HG03108 (cell line): ENCODE measurements at regions not wholly inside any gene's neighbourhood (a gene's known extent, or its start where the extent isn't known, plus 50 kb on each side); places are given as distances from the start of the nearest gene placed in this dataset.
"Not testable (repeated sequence)": the region's sequence is repeated elsewhere in the genome, so short reads cannot be mapped to it uniquely, and the experiment has no call there.

Experiments
- ATAC-seq: cut with Tn5 transposase; IDR thresholded peaks from one replicate; pipeline ENCODE4 v1.9.1; 2021; ENCODE audit warnings: moderate library complexity; ENCODE audit not compliant: unreplicated experiment

DNA sequence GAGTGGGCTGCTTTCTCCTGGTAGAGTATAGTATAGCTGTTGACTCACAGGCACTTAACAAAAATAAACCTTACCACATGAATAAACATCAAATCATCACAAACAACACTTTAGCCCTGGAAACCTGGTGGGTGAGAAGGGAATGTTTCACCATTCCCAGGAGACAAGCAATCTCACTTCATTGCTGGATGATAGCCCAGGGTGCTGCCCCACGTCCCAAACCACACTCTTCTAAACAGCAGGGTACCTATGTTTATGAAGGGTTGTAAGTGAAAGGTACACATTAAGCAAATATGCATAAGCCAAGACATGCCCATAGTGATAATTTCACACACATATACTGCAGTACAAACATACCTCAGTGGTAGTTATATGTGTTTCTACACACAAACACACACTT lies 276.2 kb downstream of the FGFR2 start:
- no peak for ATAC-seq

DNA sequence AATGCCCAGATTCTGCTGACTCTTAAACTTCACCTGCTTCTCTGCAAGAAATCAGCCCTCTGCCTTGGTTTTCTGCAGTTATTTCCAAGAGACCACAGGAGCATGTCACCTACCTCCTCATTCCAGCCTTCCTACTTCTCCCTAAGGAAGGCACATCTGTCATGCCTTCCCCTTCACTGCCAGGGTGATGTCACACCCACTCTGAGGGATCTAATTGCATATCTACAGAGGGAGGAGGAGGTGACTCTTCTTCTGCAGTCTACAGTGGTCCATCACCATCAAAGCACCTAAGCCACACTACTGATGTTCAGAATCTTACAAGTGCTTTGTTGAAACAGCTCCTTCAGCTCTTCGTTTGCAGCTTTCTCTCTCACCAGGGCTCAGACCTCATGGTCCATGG lies 275.5 kb downstream of the FGFR2 start:
- ATAC-seq, result no peak

DNA sequence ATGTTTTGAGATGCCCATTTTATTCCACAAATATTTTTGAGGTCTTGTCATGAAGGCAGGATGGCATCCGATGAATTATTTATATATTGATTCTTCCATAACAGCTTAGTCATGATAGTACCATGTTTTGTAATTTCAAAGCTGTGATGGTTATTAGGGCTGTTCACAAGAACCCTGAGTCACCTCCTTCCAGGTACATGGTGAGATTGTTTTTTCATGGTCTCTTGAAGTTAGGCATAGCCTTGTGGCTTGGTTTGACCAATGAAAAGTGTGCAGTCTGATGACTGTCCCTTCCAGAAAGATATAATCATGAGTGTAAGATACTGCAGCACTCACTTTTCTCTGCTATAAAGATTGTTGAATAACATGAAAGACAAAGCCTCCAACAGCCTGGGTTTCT lies 274.8 kb downstream of the FGFR2 start:
- no peak for ATAC-seq

DNA sequence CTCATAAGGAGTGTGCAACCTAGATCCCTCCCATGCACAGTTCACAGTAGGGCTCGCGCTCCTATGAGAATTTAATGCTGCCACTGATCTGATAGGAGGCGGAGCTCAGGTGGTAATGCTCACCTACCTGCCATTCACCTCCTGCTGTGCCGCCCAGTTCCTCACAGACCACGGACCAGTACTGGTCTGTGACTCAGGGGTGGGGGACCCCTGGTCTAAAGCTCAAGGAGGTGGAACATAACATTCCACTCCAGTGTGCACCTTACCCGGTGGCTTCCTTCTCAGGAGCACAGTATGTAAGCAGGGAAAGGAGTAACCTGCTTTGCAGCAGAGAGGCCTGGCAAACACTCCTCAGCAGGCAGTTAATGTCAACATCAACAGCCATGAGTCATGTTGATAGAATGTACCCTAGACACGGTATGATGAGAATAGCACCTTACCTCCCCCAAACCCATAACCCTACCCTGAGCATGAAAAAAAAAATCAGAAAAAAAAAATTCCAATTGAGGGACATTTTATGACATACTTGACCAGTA lies 273.5 kb downstream of the FGFR2 start:
- no peak for ATAC-seq

DNA sequence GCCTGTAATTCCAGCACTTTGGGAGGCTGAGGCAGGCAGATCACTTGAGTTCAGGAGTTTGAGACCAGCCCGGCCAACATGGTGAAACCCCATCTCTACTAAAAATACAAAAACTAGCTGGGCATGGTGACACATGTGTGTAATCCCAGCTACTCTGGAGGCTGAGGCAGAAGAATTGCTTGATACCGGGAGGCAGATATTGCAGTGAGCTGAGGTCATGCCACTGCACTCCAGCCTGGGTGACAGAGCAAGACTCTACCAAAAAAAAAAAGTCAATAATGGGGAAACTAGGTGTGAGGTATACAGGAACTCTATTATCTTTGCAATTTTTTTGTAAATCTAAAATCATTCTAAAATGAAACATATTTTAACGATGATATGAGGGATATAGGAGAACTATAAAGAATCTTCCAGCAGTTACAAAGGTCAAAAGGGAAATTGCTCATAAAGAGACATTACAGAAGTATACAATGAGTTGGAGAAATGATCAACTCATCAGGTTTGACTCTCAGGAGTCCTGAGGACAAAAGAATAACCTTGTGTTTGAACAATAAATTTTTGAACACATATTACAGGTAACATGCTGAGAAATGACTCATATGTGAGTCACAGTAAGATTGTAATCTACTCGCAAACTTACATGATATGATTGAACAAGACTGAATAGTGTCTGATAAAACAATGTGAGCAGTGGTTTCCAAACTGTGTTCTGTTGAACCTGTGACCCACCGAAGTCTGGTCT lies 272.6 kb downstream of the FGFR2 start:
- no peak for ATAC-seq

DNA sequence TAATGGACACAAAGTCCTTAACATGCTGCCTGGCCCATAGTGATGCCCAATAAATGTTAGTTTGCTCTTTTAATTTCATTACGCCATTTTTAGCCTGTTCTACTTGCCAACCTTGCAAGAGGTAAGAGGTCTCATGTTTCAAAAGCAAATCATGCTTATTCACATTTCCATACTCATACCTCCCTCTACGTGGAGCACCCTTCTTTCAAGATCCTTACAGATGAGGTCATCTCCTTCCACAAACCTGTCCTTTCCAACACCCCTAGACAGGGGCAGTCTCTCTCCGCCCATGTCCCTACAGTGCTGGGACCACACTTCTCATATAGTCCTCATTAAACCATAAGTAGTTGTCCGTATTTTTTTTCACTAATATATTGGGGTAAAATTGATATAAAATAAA lies 271.3 kb downstream of the FGFR2 start:
- ATAC-seq, result no peak

DNA sequence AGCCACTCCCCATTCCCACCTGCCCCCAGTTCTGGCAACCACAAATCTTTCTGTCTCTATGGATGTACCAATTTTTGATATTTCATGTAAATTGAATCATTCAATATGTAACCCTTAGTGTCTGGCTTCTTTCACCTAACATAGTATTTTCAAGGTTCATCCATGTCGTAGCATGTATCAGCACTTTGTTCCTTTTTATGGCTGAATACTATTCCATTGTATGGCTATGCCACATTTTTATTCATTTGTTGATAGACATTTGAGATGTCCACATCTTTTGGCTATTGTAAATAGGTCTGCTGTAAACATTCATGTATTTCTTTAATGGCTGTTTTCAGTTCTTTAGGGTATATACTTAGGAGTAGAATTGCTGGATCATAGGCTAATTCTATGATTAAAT lies 270.5 kb downstream of the FGFR2 start:
- no peak for ATAC-seq

DNA sequence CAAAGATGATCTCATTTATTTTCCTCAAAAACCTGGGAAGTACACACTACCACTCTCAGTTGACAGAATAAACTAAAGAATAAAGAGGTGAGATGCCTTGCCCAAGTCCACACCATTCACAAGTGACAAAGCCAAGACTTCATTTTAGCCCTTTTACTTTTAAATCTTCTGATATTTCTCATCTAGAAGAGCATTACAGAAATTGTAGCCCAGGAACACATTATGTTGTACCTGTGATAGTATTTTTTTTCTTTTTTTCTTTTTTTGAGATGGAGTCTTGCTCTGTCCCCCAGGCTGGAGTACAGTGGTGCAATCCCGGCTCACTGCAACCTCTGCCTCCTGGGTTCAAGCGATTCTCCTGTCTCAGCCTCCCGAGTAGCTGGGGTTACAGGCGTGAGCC lies 268.6 kb downstream of the FGFR2 start:
- not testable (repeated sequence) for ATAC-seq

DNA sequence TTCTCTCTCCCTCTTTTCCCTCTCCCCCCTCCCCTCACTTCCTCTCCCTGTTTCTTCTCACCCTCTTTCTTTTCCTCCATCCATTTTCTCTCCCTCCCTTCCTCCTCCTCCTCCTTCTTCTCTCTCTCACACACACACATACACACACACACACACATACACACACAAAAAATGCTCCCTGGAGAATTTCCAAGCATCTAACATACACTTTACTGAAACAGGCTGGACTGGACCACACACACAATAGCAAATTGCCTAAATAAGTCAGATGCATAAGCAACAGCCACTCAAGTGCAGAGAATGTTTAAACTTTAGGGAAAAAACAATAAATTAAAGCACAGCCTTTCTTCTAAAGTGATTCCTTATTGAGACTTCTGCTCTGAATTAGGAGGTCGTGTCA lies 267.7 kb downstream of the FGFR2 start:
- no peak for ATAC-seq

DNA sequence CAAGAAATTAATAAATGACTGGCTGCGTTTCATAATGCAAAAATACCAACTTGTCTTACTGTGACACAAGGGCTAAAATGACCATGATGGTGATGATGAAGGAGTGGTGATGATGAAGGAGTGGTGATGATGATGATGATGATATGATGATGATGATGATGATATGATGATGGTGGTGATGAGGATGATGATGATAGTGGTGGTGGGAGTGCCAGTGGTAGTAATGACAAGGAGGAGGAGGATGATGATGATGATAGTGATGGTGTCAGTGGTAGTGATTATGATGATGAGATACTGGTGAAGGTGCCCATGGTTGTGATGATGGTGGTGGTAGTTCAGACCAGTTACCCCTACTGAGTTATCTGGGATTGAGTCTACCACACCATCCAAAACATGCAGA lies 265.9 kb downstream of the FGFR2 start:
- ATAC-seq, result no peak

DNA sequence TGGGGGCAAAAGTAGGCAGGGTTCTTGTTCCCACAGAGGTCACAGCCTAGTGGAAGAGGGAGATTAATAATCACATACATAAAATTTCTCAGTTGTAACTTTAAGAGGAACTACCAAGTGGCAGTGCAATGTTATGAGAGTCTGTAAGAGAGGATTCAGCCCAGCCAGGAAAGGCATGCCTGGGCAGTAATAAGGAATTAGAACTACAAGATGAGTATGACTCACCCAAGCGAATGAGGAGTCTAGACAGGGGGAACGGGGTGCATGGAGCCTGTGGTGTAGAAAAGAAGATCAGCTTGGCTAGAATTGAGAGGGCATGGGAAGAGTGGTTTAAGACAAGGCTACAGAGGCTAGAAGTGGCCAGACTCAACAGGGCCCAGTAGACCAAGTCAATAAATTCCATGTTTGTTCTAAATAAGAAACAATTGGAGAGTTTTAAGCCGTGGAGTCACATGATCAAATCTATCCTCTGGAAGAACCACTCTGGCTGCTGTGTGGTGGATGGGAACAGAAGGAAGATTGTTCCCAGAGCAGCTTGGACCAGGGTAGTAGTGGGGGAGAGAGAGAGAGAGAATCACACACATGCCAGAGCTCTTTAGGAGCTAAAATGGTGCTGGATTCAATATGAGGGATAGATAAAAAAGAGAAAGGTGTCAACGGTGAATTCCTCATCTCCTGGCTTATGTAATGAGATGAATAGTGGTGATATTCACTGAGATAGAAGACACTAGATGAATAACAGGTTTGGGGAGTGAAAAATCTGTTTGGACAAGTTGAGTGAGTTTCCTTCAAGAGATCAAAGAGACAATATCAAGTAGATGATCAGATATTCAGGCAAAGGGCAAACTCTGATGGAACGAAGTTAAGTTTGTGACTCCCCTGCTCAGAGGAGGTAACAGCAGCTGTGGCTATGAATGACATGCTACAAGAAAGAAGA lies 265.1 kb downstream of the FGFR2 start:
- no peak for ATAC-seq

DNA sequence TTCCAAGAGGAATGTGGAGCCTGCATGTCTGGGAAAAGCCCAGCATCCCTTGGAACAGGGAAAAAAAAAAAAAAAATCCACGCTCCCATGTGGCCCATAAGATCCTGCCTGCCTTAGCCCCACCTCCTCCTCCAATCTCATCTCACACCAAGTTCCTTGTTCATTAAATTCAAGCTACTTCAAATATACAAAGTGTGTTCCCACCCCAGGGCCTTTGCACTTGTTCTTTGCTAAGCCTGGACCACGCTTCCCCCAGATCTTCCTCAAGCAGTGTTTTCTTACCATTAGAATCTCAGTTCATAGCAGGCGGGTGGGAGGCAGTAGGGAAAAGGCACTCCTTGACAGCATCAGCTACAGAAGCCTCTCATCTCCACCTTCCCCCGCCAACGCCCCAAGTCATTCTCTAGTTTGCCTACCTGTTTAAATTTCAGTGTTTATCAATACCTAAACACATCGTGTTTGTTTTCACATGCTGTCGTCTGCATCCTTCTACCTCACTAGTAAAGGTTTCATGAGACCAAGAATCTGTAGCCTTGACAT lies 262.8 kb downstream of the FGFR2 start:
- no peak for ATAC-seq

DNA sequence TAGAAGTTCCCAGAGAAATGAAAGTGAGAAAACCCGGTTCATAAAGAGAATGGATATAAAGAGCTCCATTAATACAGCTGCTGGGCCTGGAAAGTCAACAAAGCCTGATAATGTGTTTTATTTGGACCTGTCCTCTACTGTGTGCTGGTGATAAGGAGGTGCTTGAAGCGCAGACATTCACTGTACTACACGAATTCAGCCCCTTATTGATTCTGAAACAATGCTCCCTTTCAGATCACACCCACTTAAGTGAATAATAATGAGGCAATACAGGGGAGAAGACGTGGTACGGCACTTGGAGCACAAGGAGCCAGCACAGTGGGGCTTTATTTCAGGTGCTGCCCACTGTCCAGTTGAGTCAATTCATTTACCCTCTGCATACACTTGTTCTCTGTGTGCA lies 260.8 kb downstream of the FGFR2 start:
- ATAC-seq, result no peak

DNA sequence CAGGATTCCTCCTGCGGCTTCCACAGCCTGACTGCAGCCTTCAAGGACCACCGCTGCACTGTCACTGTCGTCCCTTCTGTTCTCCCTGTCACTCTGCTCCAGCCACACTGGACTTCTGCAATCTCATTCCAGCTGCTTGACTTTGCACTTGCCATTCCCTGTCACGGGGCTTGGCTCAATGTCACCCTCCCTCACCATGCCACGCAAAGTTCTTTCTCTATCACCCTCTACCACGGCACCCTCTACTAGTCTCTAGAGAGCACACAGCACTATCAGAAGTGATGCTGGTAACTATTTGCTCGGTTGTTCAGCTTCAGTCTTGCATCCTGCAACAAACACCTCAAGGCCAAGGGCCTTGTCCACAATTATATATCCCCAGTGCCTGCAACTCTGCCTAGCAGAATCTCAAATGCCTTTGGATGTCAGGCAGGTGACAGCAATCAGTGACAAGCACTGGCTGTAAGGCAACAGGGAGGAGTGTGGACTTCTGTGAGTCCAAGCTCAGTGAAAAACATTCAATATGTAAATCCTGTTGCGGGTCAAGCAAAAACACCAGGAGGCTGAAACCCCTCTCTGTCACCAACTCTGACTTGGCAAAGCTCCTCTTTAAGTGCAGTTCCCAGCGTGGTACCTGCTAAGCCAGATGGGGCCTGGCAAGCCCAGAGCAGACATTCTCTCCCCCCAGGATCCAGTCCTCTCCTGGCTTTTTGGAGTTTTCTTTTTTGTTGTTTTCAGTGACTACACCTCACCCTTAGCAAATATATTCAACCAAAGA lies 259.9 kb downstream of the FGFR2 start:
- ATAC-seq, result no peak

DNA sequence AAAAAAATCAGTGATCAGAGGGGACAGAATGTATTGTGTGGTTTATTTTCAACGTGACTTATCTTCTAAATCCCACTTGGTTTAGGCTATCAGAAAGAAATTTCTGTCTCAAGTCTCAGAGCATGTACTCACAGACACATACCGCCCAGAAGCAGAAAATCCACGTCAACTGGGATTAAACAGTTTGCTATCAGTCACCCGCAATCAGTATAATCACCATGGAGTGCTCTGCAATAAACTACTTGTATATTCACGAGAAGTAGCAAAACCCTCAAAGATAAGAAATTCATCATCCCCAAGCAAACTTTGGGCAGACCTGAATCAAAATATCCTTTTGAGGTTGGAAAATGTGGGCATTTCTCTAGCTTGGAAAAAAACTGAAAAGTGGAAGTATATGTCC lies 259.1 kb downstream of the FGFR2 start:
- ATAC-seq, result no peak

DNA sequence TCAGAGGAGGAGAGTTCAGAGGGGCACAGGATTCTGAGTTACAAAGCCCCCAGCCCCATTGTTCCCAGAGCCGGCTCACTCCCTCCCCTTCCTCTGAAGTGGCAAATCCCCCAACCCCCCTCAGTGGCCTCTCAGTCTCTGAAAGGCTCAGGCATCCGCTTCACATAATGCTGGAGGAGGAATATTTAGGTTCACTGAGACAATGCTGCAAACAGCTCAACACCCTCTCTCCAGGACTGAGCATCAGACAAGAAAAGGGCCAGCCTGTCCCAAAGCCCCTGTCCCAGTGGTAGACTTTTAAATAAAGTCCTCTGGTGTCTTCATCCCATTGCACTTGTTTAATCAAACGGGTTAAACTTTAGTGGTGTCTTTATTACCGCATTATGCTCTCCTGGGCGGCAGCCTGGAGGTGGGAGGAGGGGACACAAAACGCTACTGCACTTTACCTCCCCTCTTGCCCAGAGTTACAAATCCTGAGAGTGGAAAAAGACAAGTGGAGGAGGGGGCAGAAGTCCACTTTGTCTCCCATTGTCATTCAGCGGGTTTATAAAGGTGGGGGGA lies 257.9 kb downstream of the FGFR2 start:
- no peak for ATAC-seq

DNA sequence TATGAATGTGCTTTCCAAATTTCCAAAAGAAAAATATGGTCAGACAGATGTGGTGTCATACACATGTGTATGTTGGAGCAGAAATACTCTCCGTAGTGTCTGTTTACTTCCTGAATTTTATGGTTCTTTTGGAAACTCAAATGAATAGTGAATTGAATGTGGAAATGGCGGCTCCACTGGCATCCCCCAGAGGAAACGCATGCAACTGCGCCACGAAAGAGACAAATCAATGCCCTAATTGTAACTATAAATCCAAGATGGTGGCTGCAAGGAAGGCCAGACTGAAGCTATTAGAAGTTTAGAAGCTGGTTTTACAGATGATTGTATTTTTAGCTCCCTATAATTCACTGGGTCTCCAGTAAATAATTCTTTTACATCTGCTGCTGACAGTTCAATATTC lies 246.7 kb downstream of the FGFR2 start:
- ATAC-seq, result no peak

DNA sequence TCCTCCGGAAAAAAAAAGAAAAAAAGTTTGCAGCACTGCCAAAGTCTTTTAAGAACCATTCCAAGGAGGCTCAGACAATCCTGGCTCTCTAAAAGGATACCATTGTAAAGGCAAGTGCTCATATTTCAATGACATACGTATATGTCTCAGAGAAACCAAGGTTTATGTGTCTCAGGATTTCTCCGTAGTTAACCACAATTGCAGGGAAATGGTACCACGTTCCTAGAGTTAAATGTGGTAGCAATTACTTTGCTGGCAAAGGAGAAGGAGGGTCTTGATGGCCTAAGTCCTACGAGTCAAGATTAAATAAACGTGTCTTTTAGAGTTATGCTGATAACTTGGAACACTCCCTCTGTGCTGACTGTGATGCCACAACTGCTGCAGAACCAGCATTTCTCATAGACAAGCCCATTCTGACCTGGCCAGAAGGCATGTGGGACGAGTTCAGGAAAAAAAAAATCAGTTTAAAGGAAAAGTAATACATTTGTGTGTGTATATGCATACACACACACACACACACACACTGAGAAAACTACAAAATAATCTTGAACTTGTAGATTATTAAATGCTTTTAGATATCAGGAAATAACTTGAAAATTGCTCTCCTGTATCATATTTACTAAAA lies 245.9 kb downstream of the FGFR2 start:
- ATAC-seq, result no peak

DNA sequence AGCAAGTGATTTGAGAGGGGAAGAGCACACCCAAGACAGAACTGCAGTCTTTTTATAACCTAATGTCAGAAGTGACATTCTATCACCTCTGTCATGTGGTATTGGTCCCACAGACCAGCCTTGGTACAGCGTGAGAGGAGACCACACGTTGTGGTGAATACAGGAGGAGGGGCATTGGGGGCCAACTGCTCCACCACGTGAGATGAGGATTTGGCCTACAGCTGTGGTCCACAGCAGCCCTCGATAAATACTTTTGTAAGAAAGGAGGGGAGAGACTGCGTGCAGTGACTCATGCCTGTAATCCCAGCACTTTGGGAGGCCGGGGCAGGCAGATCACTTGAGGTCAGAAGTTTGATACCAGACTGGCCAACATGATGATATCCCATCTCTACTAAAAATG lies 243.1 kb downstream of the FGFR2 start:
- no peak for ATAC-seq

DNA sequence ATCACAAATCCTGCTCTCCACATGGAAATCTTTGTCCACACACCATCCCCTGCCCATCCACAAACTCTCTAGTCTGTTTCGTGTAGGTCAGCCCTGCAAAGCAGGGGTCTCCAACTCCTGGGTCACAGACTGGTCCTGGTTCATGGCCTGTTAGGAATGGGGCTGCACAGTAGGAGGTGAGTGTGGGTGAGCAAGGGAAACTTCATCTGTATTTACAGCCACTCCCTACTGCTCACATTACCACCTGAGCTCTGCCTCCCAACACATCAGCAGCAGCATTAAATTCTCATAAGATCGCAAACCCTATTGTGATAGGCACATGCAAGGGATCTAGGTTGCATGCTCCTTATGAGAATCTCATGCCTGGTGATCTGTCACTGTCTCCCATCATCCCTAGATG lies 242.1 kb downstream of the FGFR2 start:
- no peak for ATAC-seq
